Loucy (cell line): ENCODE measurements at regions not wholly inside any gene's neighbourhood (a gene's known extent, or its start where the extent isn't known, plus 50 kb on each side); places are given as distances from the start of the nearest gene placed in this dataset.

ENCODE experiments used
- EZH2phosphoT487 ChIP-seq: fragments of 200-600 bp; IDR thresholded peaks from 2 replicates; pipeline ENCODE4 v1.6.1; 2018; ENCODE audit warnings: antibody characterized with exemption, mild to moderate bottlenecking, moderate library complexity, borderline replicate concordance
- TF ChIP-seq, protein P1 (sequence below): fragments of 200-600 bp; sonication (generic); conservative IDR thresholded peaks from 2 replicates; pipeline ENCODE4 v1.5.1; 2014; ENCODE audit warnings: mild to moderate bottlenecking, antibody characterized with exemption, low read length

DNA sequence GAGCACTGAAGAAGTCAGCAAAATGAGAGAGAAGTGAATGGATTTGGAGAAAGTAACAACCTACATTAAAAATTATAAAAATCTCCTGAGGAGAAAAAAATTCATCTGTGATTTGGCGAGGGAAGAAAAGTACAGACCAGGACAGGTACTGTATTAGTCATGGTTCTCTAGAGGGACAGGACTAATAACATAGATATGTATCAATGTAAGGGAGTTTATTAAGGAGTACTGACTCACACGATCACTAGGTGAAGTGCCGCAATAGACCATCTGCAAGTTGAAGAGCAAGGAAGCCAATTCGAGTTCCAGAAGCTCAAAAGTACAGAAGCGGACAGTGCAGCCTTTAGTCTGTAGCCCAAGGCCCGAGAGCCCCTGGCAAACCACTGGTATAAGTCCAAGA is 1004.4 kb upstream of the ALCAM start:
- TF ChIP-seq, protein P1, sequence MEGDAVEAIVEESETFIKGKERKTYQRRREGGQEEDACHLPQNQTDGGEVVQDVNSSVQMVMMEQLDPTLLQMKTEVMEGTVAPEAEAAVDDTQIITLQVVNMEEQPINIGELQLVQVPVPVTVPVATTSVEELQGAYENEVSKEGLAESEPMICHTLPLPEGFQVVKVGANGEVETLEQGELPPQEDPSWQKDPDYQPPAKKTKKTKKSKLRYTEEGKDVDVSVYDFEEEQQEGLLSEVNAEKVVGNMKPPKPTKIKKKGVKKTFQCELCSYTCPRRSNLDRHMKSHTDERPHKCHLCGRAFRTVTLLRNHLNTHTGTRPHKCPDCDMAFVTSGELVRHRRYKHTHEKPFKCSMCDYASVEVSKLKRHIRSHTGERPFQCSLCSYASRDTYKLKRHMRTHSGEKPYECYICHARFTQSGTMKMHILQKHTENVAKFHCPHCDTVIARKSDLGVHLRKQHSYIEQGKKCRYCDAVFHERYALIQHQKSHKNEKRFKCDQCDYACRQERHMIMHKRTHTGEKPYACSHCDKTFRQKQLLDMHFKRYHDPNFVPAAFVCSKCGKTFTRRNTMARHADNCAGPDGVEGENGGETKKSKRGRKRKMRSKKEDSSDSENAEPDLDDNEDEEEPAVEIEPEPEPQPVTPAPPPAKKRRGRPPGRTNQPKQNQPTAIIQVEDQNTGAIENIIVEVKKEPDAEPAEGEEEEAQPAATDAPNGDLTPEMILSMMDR: no peak
- no peak for TF ChIP-seq EZH2phosphoT487
